K562 (cell line): ENCODE measurements at regions not wholly inside any gene's neighbourhood (a gene's known extent, or its start where the extent isn't known, plus 50 kb on each side); places are given as distances from the start of the nearest gene placed in this dataset.
A peak's percentile ranks its signal among the peaks of the same experiment; 100 is the strongest.

Experiments
- ATAC-seq: fragments of 200-7000 bp; cut with Tn5 transposase; 3 replicates; pipeline ENCODE4 v1.9.1; 2020; ENCODE audit warnings: moderate library complexity
- BruUV-seq: library from RNA; stranded (reverse); fragments of 400-500 nt; replicated peaks from 2 replicates; lab custom pipeline; 2021; lab: Mats Ljungman, UMichigan
- CTCF ChIA-PET: fragments of 300-600 bp; formaldehyde crosslinking; extraction: SDS; loops from one replicate; lab custom pipeline; 2021; ENCODE audit warnings: low intra/inter-chr PET ratio; lab: Yijun Ruan, JAX
- POLR2A ChIA-PET: fragments of 300-600, 350-650 bp; sonication (Branson Sonifier 250); formaldehyde crosslinking; extraction: SDS; loops from one replicate; lab custom pipeline; 2021; ENCODE audit warnings: antibody characterized with exemption, inconsistent platforms; lab: Yijun Ruan, JAX
- DNase-seq, 4 experiments: peaks; one replicate each; pipeline versions ENCODE4 v3.0.0 to v3.0.0-alpha.2; 2011 to 2018; ENCODE audit warnings: low spot score in 3 of 4, mixed read lengths in 3 of 4; ENCODE audit errors: extremely low read depth in 1 of 4
- FAIRE-seq: peaks from 2 replicates; lab custom pipeline; 2011; peaks lifted over from hg19 to GRCh38; lab: Jason Lieb, UNC
- H2AFZ ChIP-seq: 2 replicates; pipeline ENCODE4 v1.6.0; 2011; ENCODE audit warnings: low read depth, low read length, control low read depth, inconsistent platforms
- H3K27ac ChIP-seq: fragments of 200-600 bp; 3 replicates; pipeline ENCODE4 v1.8.0; 2011; ENCODE audit warnings: low read depth, mild to moderate bottlenecking, control low read depth, inconsistent platforms, low read length, moderate library complexity, mixed read lengths; ENCODE audit errors: extremely low read depth
- H3K27me3 ChIP-seq, 2 experiments: fragments of 300-600 bp in 1 of 2; 2 replicates in 1 of 2; 3 replicates in 1 of 2; pipeline versions ENCODE4 v1.6.0 to v1.8.0; 2011; ENCODE audit warnings: inconsistent platforms in 2 of 2, low read length in 2 of 2, mild to moderate bottlenecking in 1 of 2, mixed read lengths in 1 of 2, moderate library complexity in 1 of 2; ENCODE audit not compliant: control insufficient read depth in 2 of 2, insufficient read depth in 2 of 2
- H3K36me3 ChIP-seq: fragments of 300-600 bp; 3 replicates; pipeline ENCODE4 v1.8.0; 2011; ENCODE audit warnings: mild to moderate bottlenecking, low read length, inconsistent platforms; ENCODE audit not compliant: control insufficient read depth, insufficient read depth
- H3K4me1 ChIP-seq, 2 experiments: fragments of 200-600 bp in 1 of 2; replicated peaks in 1 of 2; 2 replicates in 1 of 2; 3 replicates in 1 of 2; pipeline versions ENCODE4 v1.5.1 to v1.8.0; 2011; ENCODE audit warnings: inconsistent platforms in 2 of 2, low read length in 2 of 2, mild to moderate bottlenecking in 1 of 2, mixed read lengths in 1 of 2, moderate library complexity in 1 of 2; ENCODE audit not compliant: control insufficient read depth in 2 of 2, insufficient read depth in 2 of 2
- H3K4me2 ChIP-seq: 2 replicates; pipeline ENCODE4 v1.6.1; 2011; ENCODE audit warnings: low read length, control low read depth, inconsistent platforms, mixed read lengths; ENCODE audit not compliant: insufficient read depth
- H3K4me3 ChIP-seq: fragments of 200-600 bp; sonication (generic), shearing (Covaris generic); 2 replicates; pipeline ENCODE4 v1.5.1; 2016; ENCODE audit warnings: control low read depth, inconsistent platforms
- H3K79me2 ChIP-seq: fragments of 200-600 bp; 3 replicates; pipeline ENCODE4 v1.8.0; 2011; ENCODE audit warnings: low read length, inconsistent platforms; ENCODE audit not compliant: control insufficient read depth, insufficient read depth
- H3K9ac ChIP-seq, 2 experiments: 2 replicates each; pipeline versions ENCODE4 v1.6.0 to v1.6.1; 2011; ENCODE audit warnings: low read depth in 2 of 2, low read length in 2 of 2, control low read depth in 1 of 2, inconsistent platforms in 1 of 2, mild to moderate bottlenecking in 1 of 2, mixed read lengths in 1 of 2; ENCODE audit not compliant: insufficient read depth in 1 of 2
- H3K9me1 ChIP-seq: one replicate; pipeline ENCODE4 v1.6.0; 2011; ENCODE audit warnings: inconsistent platforms, mild to moderate bottlenecking, low read length, moderate library complexity; ENCODE audit not compliant: control insufficient read depth, insufficient read depth
- H3K9me3 ChIP-seq: replicated peaks from 2 replicates; pipeline ENCODE4 v1.5.1; 2011; ENCODE audit warnings: low read depth, low read length, inconsistent platforms; ENCODE audit not compliant: control insufficient read depth, insufficient read depth
- H4K20me1 ChIP-seq: replicated peaks from 2 replicates; pipeline ENCODE4 v1.6.1; 2011; ENCODE audit warnings: low read length, inconsistent platforms, mixed read lengths; ENCODE audit not compliant: control insufficient read depth, insufficient read depth
- BCL6 ChIP-seq: fragments of 250-450 bp; sonication (Bioruptor Pico); IDR thresholded peaks from 2 replicates; pipeline ENCODE4 v1.4.0; 2020
- CBFA2T2 ChIP-seq: fragments of 450-650 bp; conservative IDR thresholded peaks from 2 replicates; pipeline ENCODE4 v1.6.1; 2017; ENCODE audit warnings: mild to moderate bottlenecking
- CBFA2T3 ChIP-seq: fragments of 450-650 bp; IDR thresholded peaks from 2 replicates; pipeline ENCODE4 v1.6.1; 2017
- ELK3 ChIP-seq: fragments of 450-650 bp; formaldehyde crosslinking; IDR thresholded peaks from 2 replicates; pipeline ENCODE4 v1.4.0; 2020; ENCODE audit warnings: mild to moderate bottlenecking
- KHSRP ChIP-seq: fragments of 450-650 bp; IDR thresholded peaks from 2 replicates; pipeline ENCODE4 v1.6.1; 2017
- L3MBTL2 ChIP-seq: fragments of 450-650 bp; IDR thresholded peaks from 2 replicates; pipeline ENCODE4 v1.6.1; 2016; ENCODE audit warnings: mild to moderate bottlenecking, moderate library complexity
- LEF1 ChIP-seq: fragments of 450-650 bp; IDR thresholded peaks from 2 replicates; pipeline ENCODE4 v1.6.1; 2016; ENCODE audit warnings: mild to moderate bottlenecking
- NRF1 ChIP-seq, 2 experiments: fragments of 450-650 bp; IDR thresholded peaks in 1 of 2; conservative IDR thresholded peaks in 1 of 2; 2 replicates each; pipeline ENCODE4 v1.6.1; 2014; ENCODE audit warnings: mild to moderate bottlenecking in 2 of 2
- RCOR1 ChIP-seq, 2 experiments: IDR thresholded peaks; 2 replicates each; pipeline ENCODE4 v1.6.1; 2012; ENCODE audit warnings: low read depth in 2 of 2, low read length in 2 of 2, borderline replicate concordance in 1 of 2, improper control_type of control experiment in 1 of 2
- U2AF2 ChIP-seq: fragments of 200-400 bp; formaldehyde crosslinking; optimal IDR thresholded peaks from 2 replicates; pipeline ENCODE3; 2017; ENCODE audit warnings: low read depth, mild to moderate bottlenecking, low read length
- ZNF124 ChIP-seq: sonication (generic); formaldehyde crosslinking; IDR thresholded peaks from 2 replicates; pipeline ENCODE4 v1.8.1; 2022; ENCODE audit warnings: missing genetic modification reagents
- ZNF184 ChIP-seq: sonication (generic); formaldehyde crosslinking; IDR thresholded peaks from 2 replicates; pipeline ENCODE4 v1.5.0; 2020; ENCODE audit warnings: missing genetic modification reagents
- ZNF253 ChIP-seq: fragments of 250-450 bp; sonication (Bioruptor Pico); conservative IDR thresholded peaks from 2 replicates; pipeline ENCODE4 v1.6.1; 2021; ENCODE audit warnings: mild to moderate bottlenecking
- ZNF589 ChIP-seq: fragments of 200-800 bp; sonication (Bioruptor generic); IDR thresholded peaks from 2 replicates; pipeline ENCODE4 v1.6.1; 2016; ENCODE audit warnings: low read depth, missing genetic modification characterization, missing compliant biosample characterization
- WGBS: fragments of 100-300 bp; shearing (Covaris generic); methylation state at CpG from one replicate; pipeline ENCODE4 v1.1.6; 2016; ENCODE audit warnings: low coverage, mixed read lengths; ENCODE audit not compliant: insufficient coverage; ENCODE audit errors: missing lambda C conversion rate; 5-methylcytosine and 5-hydroxymethylcytosine counted together
- in situ Hi-C: fragments of 300-500 bp; cut with MboI; formaldehyde crosslinking; loops from 4 replicates; pipeline ENCODE4 v1.15.0; 2018; ENCODE audit warnings: inconsistent platforms, mixed read lengths
- intact Hi-C: fragments of 100-400 bp; cut with micrococcal nuclease; formaldehyde crosslinking; loops from 2 replicates; pipeline ENCODE4 v1.14.2; 2022
- TF ChIP-seq, protein P1 (sequence below): fragments of 250-450 bp; sonication (Bioruptor Pico); IDR thresholded peaks from 2 replicates; pipeline ENCODE4 v1.9.0; 2021; ENCODE audit warnings: mild to moderate bottlenecking, inconsistent platforms
- TF ChIP-seq, protein P2 (sequence below): fragments of 450-650 bp; IDR thresholded peaks from 2 replicates; pipeline ENCODE4 v1.6.1; 2017; ENCODE audit warnings: antibody characterized with exemption, mild to moderate bottlenecking

- ATAC-seq (peak; percentile 75), FAIRE-seq (no peak), DNase-seq (peak in 2 of 4 experiments; percentile 40 to 74)
- Histone ChIP-seq H3K36me3 (peaks cover 3% of the 10 kb centered on the region; the same call in 2 of the 3 replicates), H3K4me3 (peak overlapping the region; percentile 10; the same call in 1 of the 2 replicates), H3K27ac (0 out of 3 replicates have a peak overlapping the region, but pooled peaks have one; percentile 5), H3K9ac (peak overlapping the region in 1 of 2 experiments; percentile 31; a peak in 2 of 4 replicates), H2AFZ (0 out of 2 replicates have a peak overlapping the region, but pooled peaks have one; percentile 22), H3K9me1 (no peaks in the 10 kb centered on the region), H3K4me2 (peak overlapping the region; percentile 48), H3K4me1 (peaks cover 5 to 24% of the 10 kb centered on the region in 2 experiments), H3K27me3 (no peaks in the 10 kb centered on the region), H3K79me2 (peaks cover 53% of the 10 kb centered on the region), H3K9me3 (no peaks in the 10 kb centered on the region; the same call in 1 of the 2 replicates), H4K20me1 (no peaks in the 10 kb centered on the region)
- ChIA-PET CTCF (no interaction called here), POLR2A (interaction anchor here (0.8 to 1.4 kb wide), 3 partner anchors 11 to 54 kb away, joined by 3 to 4 read pairs (median 4); no protein-coding TSS in a partner anchor)
- WGBS = 2% methylated on average over 4 of the region's 4 CpGs
- intact Hi-C loops (no loop called here), in situ Hi-C loops (no loop called here)
- BruUV-seq = no TSS peak
- TF ChIP-seq CBFA2T3 (peak; percentile 10; the same call in 1 of the 2 replicates), RCOR1 (IDR thresholded peaks at IDR 0.05; ENCODE audit: borderline replicate concordance in 1 of 2, low read depth in 2 of 2, low read length in 2 of 2) (0 out of 4 replicates have a peak, but pooled peaks of 1 of the 2 experiments have one; percentile 8), ZNF589 (CRISPR knock-in tag) (no peak), NRF1 (conservative IDR thresholded peaks at IDR 0.05 in 1 of 2, IDR thresholded peaks at IDR 0.05 in 1 of 2) (no peak), LEF1 (no peak), ZNF253 (CRISPR knock-in tag) (no peak), BCL6 (CRISPR knock-in tag) (no peak), L3MBTL2 (peak; percentile 36; the same call in 1 of the 2 replicates), KHSRP (no peak), U2AF2 (no peak), ELK3 (CRISPR knock-in tag) (no peak), CBFA2T2 (0 out of 2 replicates have a peak, but pooled peaks have one; percentile 3), ZNF184 (CRISPR knock-in tag) (no peak), ZNF124 (CRISPR knock-in tag) (no peak)
- TF ChIP-seq, protein P1, sequence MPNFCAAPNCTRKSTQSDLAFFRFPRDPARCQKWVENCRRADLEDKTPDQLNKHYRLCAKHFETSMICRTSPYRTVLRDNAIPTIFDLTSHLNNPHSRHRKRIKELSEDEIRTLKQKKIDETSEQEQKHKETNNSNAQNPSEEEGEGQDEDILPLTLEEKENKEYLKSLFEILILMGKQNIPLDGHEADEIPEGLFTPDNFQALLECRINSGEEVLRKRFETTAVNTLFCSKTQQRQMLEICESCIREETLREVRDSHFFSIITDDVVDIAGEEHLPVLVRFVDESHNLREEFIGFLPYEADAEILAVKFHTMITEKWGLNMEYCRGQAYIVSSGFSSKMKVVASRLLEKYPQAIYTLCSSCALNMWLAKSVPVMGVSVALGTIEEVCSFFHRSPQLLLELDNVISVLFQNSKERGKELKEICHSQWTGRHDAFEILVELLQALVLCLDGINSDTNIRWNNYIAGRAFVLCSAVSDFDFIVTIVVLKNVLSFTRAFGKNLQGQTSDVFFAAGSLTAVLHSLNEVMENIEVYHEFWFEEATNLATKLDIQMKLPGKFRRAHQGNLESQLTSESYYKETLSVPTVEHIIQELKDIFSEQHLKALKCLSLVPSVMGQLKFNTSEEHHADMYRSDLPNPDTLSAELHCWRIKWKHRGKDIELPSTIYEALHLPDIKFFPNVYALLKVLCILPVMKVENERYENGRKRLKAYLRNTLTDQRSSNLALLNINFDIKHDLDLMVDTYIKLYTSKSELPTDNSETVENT = no peak
- TF ChIP-seq, protein P2, sequence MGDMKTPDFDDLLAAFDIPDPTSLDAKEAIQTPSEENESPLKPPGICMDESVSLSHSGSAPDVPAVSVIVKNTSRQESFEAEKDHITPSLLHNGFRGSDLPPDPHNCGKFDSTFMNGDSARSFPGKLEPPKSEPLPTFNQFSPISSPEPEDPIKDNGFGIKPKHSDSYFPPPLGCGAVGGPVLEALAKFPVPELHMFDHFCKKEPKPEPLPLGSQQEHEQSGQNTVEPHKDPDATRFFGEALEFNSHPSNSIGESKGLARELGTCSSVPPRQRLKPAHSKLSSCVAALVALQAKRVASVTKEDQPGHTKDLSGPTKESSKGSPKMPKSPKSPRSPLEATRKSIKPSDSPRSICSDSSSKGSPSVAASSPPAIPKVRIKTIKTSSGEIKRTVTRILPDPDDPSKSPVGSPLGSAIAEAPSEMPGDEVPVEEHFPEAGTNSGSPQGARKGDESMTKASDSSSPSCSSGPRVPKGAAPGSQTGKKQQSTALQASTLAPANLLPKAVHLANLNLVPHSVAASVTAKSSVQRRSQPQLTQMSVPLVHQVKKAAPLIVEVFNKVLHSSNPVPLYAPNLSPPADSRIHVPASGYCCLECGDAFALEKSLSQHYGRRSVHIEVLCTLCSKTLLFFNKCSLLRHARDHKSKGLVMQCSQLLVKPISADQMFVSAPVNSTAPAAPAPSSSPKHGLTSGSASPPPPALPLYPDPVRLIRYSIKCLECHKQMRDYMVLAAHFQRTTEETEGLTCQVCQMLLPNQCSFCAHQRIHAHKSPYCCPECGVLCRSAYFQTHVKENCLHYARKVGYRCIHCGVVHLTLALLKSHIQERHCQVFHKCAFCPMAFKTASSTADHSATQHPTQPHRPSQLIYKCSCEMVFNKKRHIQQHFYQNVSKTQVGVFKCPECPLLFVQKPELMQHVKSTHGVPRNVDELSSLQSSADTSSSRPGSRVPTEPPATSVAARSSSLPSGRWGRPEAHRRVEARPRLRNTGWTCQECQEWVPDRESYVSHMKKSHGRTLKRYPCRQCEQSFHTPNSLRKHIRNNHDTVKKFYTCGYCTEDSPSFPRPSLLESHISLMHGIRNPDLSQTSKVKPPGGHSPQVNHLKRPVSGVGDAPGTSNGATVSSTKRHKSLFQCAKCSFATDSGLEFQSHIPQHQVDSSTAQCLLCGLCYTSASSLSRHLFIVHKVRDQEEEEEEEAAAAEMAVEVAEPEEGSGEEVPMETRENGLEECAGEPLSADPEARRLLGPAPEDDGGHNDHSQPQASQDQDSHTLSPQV = 0 out of 2 replicates have a peak, but pooled peaks have one; percentile 35
Observed at GRCh38 chr2:208545403-208546042, 138.9 kb downstream of the PTH2R start.
